Gastroesophageal sphincter (tissue), 4 donors: ENCODE measurements at regions not wholly inside any gene's neighbourhood (a gene's known extent, or its start where the extent isn't known, plus 50 kb on each side); places are given as distances from the start of the nearest gene placed in this dataset.
"Not testable (repeated sequence)": the region's sequence is repeated elsewhere in the genome, so short reads cannot be mapped to it uniquely, and the experiment has no call there.

ENCODE experiments used
- ATAC-seq: fragments of 150-250 bp; one replicate; pipeline ENCODE4 v1.9.1; 2016; ENCODE audit warnings: mild to moderate bottlenecking, moderate library complexity
- H3K27ac ChIP-seq, 4 donors: fragments of 200-600 bp; sonication (generic) in 3 of 4; 1 replicate in 3 of 4; 2 replicates in 1 of 4; pipeline ENCODE4 v1.5.1; 2016 to 2019
- H3K27me3 ChIP-seq: fragments of 200-600 bp; sonication (generic); one replicate; pipeline ENCODE4 v1.5.1; 2019
- H3K36me3 ChIP-seq, 2 donors: fragments of 200-600 bp; sonication (generic); one replicate each; pipeline ENCODE4 v1.5.1; 2019; ENCODE audit warnings: control low read depth in 1 of 2
- H3K4me1 ChIP-seq, 3 donors: fragments of 200-600 bp; sonication (generic); 1 replicate in 2 of 3; 2 replicates in 1 of 3; pipeline ENCODE4 v1.5.1; 2016 to 2019; ENCODE audit warnings: control low read depth in 2 of 3
- H3K4me3 ChIP-seq, 2 donors: fragments of 200-600 bp; sonication (generic); one replicate each; pipeline ENCODE4 v1.5.1; 2019; ENCODE audit warnings: mild to moderate bottlenecking in 1 of 2, moderate library complexity in 1 of 2
- H3K9me3 ChIP-seq, 3 donors: fragments of 200-600 bp; sonication (generic); one replicate each; pipeline ENCODE4 v1.5.1; 2017 to 2019; ENCODE audit warnings: control low read depth in 2 of 3
- EP300 ChIP-seq: sonication (generic); formaldehyde crosslinking; IDR thresholded peaks from one replicate; pipeline ENCODE4 v1.6.1; 2017; ENCODE audit warnings: antibody characterized with exemption, mild to moderate bottlenecking
- POLR2A ChIP-seq, 2 donors: fragments of 450-650 bp; IDR thresholded peaks; one replicate each; pipeline ENCODE4 v1.6.1; 2017; ENCODE audit warnings: antibody characterized with exemption in 2 of 2, mild to moderate bottlenecking in 2 of 2, moderate library complexity in 1 of 2
- POLR2AphosphoS5 ChIP-seq: sonication (generic); formaldehyde crosslinking; IDR thresholded peaks from one replicate; pipeline ENCODE4 v1.6.1; 2017; ENCODE audit warnings: antibody characterized with exemption
- WGBS, 2 donors: methylation state at CpG; one replicate each; pipeline ENCODE4 v1.1.5; 2018; ENCODE audit warnings: low coverage in 1 of 2; 5-methylcytosine and 5-hydroxymethylcytosine counted together
- TF ChIP-seq, protein P1 (sequence below), 4 experiments: fragments of 200-600 bp in 2 of 4; fragments of 450-650 bp in 2 of 4; sonication (generic) in 1 of 4; IDR thresholded peaks; one replicate each; pipeline ENCODE4 v1.5.1; 2017 to 2019; ENCODE audit warnings: antibody characterized with exemption in 4 of 4, mild to moderate bottlenecking in 2 of 4, moderate library complexity in 2 of 4

DNA sequence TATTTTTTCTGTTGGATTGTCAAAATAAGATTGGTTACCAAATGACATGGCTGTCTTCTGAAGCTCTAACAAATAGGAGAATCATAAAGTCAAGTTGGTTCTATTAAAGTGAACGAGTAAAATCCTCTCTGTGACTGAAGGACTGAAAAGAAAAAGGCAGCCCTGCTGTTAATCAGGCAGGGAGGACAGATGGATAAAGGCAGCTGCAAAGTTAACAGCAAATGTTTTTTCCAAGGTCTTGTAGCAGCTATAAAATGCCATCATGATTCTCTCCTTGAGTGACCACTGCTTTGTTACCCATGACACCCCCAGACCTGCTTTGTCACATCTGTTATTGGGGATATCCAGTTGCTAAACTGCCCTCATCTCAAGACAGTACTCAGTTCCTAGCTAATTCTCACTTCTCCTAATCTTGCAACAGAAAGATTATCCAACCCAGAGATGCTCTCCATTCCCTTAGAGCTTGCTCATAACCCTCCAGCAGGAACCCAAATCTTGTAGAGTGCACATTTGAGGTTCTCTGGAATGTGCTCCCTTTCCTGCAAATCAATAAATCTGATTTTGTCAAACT is 89.7 kb upstream of the PARP8 start:
- no peak overlapping the region for H3K4me3 ChIP-seq
- H3K36me3 ChIP-seq, result no peaks in the 10 kb centered on the region
- no peak for ATAC-seq
- H3K4me1 ChIP-seq, result no peaks in the 10 kb centered on the region
- WGBS, 2 donors, result 0 to 25% methylated on average over 1 of the region's 1 CpG
- no peaks in the 10 kb centered on the region for H3K9me3 ChIP-seq
- TF ChIP-seq, protein P1, sequence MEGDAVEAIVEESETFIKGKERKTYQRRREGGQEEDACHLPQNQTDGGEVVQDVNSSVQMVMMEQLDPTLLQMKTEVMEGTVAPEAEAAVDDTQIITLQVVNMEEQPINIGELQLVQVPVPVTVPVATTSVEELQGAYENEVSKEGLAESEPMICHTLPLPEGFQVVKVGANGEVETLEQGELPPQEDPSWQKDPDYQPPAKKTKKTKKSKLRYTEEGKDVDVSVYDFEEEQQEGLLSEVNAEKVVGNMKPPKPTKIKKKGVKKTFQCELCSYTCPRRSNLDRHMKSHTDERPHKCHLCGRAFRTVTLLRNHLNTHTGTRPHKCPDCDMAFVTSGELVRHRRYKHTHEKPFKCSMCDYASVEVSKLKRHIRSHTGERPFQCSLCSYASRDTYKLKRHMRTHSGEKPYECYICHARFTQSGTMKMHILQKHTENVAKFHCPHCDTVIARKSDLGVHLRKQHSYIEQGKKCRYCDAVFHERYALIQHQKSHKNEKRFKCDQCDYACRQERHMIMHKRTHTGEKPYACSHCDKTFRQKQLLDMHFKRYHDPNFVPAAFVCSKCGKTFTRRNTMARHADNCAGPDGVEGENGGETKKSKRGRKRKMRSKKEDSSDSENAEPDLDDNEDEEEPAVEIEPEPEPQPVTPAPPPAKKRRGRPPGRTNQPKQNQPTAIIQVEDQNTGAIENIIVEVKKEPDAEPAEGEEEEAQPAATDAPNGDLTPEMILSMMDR (IDR thresholded peaks at IDR 0.05), result no peak
- no peak for TF ChIP-seq POLR2AphosphoS5
- TF ChIP-seq POLR2A (IDR thresholded peaks at IDR 0.05), result no peak
- no peak overlapping the region for H3K27ac ChIP-seq
- no peaks in the 10 kb centered on the region for H3K27me3 ChIP-seq

DNA sequence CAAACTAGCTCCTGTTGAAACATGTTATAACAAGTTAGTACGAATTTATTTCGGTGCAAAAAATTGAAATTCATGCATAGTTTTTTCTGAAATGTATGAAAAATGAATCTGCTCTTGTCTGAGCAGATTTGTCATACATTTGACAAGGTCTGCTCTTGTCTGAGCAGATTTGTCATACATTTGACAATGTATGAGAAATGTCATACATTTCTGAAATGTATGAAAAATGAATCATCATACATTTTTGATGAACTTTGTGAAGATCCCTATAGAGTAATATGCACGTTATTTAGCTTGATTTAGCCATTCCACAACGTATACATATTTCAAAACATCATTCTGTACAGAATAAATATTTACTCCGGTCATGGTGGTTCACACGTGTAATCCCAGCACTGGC is 85.9 kb upstream of the PARP8 start:
- TF ChIP-seq POLR2AphosphoS5 (no peak), POLR2A (IDR thresholded peaks at IDR 0.05) (no peak), EP300 (no peak)
- TF ChIP-seq, protein P1 (IDR thresholded peaks at IDR 0.05), result no peak
- Histone ChIP-seq H3K9me3 (peaks cover 0 to 4% (median 0%) of the 10 kb centered on the region in 3 donors), H3K27me3 (no peaks in the 10 kb centered on the region), H3K4me1 (no peaks in the 10 kb centered on the region), H3K36me3 (no peaks in the 10 kb centered on the region), H3K4me3 (no peak overlapping the region), H3K27ac (no peak overlapping the region)
- 73 to 78% methylated on average over 6 of the region's 6 CpGs for whole genome bisulfite sequencing, 2 donors
- ATAC-seq, result no peak

DNA sequence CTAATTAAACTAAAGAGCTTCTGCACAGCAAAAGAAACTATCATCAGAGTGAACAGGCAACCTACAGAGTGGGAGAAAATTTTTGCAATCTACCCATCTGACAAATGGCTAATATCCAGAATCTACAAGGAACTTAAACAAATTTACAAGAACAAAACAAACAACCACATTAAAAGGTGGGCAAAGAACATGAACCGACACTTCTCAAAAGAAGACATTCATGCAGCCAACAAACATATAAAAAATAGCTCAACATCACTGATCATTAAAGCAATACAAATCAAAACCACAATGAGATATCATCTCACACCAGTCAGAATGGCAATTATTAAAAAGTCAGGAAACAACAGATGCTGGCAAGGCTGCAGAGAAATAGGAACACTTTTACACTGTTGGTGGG is 84.6 kb upstream of the PARP8 start:
- not testable (repeated sequence) for H3K27me3 ChIP-seq, H3K4me1 ChIP-seq, H3K9me3 ChIP-seq, H3K36me3 ChIP-seq, ATAC-seq, H3K27ac ChIP-seq, H3K4me3 ChIP-seq
- WGBS, 2 donors, result 75 to 100% methylated on average over 1 of the region's 1 CpG

DNA sequence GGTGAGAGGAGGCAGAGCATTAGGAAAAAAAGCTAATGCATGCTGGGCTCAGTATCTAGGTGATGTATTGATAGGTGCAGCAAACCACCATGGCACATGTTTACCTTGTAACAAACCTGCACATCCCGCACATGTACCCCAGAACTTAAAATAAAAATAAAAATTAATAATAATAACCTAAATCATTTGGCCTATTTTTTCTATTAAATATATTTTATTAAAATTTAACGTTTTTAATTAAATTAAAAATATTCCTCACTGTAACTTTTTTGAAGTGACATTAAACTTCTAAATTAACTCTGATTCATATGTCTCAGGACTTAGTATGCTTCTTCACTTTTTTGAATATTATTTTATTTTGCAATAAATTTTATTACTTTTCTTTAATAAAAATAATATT is 83.7 kb upstream of the PARP8 start:
- Histone ChIP-seq H3K9me3 (peaks cover 0 to 4% (median 0%) of the 10 kb centered on the region in 3 donors), H3K4me1 (no peaks in the 10 kb centered on the region), H3K36me3 (no peaks in the 10 kb centered on the region), H3K4me3 (no peak overlapping the region), H3K27ac (no peak overlapping the region), H3K27me3 (no peaks in the 10 kb centered on the region)
- ATAC-seq, result no peak
- TF ChIP-seq, protein P1 (IDR thresholded peaks at IDR 0.05), result no peak
- TF ChIP-seq EP300 (no peak), POLR2A (IDR thresholded peaks at IDR 0.05) (no peak), POLR2AphosphoS5 (no peak)
- 78 to 81% methylated on average over 2 of the region's 2 CpGs for WGBS, 2 donors

DNA sequence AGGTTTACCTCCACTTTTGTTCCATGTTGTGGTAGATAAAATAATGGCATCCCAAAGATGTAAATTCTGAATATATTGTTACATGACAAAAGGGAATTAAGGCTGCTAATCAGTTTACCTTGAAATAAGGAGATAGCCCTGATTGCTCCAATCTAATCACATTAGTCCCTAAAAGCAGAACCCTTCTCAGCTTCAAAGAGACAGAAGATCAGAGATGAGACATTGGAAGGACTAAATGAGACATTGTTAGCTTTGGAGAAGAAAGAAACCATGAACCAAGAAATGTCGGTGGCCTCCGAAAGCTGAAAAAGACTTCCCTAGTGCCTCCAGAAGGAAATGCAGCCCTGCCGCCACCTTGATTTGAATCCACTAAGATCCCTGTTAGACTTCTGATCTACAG is 82.8 kb upstream of the PARP8 start:
- ATAC-seq, result no peak
- Histone ChIP-seq H3K9me3 (peaks cover 0 to 4% (median 0%) of the 10 kb centered on the region in 3 donors), H3K27me3 (no peaks in the 10 kb centered on the region), H3K4me1 (no peaks in the 10 kb centered on the region), H3K4me3 (no peak overlapping the region), H3K27ac (no peak overlapping the region), H3K36me3 (no peaks in the 10 kb centered on the region)
- WGBS, 2 donors, result 87 to 92% methylated on average over 3 of the region's 3 CpGs
- TF ChIP-seq POLR2AphosphoS5, result no peak
- no peak for TF ChIP-seq POLR2A (IDR thresholded peaks at IDR 0.05)
- TF ChIP-seq EP300, result no peak
- TF ChIP-seq, protein P1 (IDR thresholded peaks at IDR 0.05), result no peak

DNA sequence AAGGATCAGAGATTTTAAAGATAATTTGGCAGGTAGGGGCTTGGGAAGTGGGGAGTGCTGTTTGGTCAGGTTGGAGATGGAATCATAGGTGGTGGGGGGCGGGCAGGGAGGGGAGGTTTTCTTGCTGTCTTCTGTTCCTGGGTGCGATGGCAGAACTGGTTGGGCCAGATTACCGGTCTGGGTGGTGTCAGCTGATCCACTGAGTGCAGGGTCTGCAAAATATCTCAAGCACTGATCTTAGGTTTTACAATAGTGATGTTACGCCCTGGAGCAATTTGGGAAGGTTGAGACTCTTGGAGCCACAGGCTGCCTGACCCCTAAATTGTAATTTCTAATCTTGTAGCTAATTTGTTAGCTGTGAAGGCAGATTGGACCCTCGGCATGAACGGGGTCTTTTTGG is 78.0 kb upstream of the PARP8 start:
- not testable (repeated sequence) for H3K4me3 ChIP-seq, H3K27me3 ChIP-seq, H3K9me3 ChIP-seq, ATAC-seq, H3K36me3 ChIP-seq, H3K27ac ChIP-seq, H3K4me1 ChIP-seq
- whole genome bisulfite sequencing, 2 donors, result 90% methylated on average over 2 of the region's 6 CpGs; no CpG with 5 or more reads in 1 of the 2 donors

DNA sequence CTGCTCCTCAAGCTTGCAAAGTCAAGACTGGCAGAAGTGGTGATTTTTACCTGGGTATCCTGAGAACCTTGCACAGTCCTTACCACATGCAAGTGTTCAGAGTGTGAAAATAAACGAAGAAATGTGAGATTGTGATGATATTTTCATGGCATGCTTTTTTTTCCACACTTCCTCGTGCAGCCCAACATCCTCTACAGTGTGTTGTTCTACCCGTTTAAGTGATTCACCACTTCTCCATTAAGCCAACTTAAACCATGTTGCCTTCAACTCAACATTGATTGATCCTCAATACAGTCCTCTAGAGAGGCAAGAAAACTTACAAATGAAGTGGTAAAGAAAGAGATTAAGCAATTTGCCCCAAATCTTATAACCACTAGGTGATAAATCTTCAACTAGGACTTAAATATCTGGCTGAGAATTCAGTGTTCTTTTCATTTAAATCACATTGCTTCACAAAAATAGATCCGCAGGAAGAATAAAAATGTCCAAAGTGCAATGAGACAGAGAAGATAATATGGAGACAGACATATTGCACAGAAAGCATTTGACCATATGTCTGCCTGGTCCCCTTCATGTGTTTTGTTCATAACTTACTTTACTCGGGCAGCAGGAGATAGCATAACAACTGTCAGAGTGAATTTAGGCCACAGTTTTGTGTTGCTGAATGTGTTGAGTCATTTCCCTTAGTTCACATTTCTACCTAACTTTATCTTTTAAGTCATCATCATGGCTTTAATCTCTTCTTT is 75.8 kb upstream of the PARP8 start:
- not testable (repeated sequence) for H3K4me3 ChIP-seq, H3K36me3 ChIP-seq, H3K27ac ChIP-seq, H3K27me3 ChIP-seq, H3K4me1 ChIP-seq, H3K9me3 ChIP-seq, ATAC-seq
- 65 to 69% methylated on average over 5 of the region's 5 CpGs for WGBS, 2 donors

DNA sequence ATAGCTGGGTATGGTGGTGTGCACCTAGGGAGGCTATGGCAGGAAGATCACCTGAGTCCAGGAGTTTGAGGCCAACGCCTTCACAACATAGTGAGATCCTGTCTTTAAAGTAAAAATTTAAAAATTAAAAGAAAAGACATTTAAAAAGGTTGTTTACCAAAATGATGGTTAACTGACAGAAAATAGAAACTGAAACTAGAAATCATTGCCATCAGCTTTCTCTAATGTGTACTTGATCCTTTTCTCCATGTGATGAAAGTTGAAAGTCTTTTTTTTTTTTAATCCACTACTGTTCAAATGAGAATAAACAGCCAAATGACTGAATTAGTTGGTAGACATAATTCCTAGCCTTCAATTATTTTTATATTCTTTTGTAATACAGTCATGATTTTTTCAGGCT is 75.1 kb upstream of the PARP8 start:
- H3K27ac ChIP-seq, ATAC-seq, H3K27me3 ChIP-seq, H3K36me3 ChIP-seq, H3K9me3 ChIP-seq, H3K4me1 ChIP-seq, H3K4me3 ChIP-seq: not testable (repeated sequence)
- 80 to 83% methylated on average over 1 of the region's 1 CpG for WGBS, 2 donors
